CD1c-positive myeloid dendritic cell (primary cell): ENCODE measurements at regions not wholly inside any gene's neighbourhood (a gene's known extent, or its start where the extent isn't known, plus 50 kb on each side); places are given as distances from the start of the nearest gene placed in this dataset.

Experiments
- DNase-seq: peaks from one replicate; pipeline ENCODE4 v3.0.0-alpha.2; 2016; ENCODE audit errors: extremely low spot score

- DNase-seq, result no peak
These were observed 389.8 kb upstream of the AZI2 start for GRCh38 chr3:28738425-28738824.

DNA sequence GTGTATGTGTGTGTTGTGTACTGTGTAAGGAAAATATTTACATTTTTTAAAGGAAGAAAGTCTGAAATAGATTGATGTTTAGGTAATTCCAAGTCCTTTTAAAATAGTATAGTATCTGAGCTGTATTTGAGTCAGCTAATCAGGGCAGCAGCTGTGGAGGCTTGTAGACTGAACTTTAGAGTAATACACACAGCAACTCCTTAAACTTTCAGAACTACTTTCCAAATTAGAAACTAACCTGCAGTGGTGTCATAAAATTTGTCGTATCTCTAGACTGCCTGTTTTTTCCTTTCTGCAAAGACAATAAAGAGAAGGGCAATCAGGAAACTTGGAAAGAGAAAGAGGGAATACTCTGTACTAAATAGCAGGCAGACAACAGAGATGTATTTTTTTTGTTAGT is 391.0 kb upstream of the AZI2 start:
- no peak for DNase-seq

- no peak for DNase-seq
These were observed 394.6 kb upstream of the AZI2 start for GRCh38 chr3:28743271-28743670.

DNA sequence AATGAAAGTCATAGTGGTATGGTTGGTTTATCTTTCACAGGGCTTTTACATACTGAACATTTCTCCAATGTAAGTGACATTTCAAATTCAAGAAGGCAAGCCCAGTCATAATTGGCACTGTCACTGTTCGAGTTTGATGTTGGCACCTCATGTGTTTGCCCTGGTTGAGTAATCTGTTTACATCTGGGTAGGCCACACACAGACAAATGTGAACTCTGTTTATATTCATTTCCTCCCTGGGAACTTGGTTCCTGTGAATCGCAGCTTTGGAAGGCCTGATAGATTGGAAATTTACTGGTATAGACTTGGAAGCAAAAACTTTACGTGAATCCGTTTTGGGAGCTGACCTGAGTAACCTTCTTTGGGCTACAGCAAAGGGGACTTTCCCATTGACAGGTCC is 395.2 kb upstream of the AZI2 start:
- DNase-seq, result no peak

DNA sequence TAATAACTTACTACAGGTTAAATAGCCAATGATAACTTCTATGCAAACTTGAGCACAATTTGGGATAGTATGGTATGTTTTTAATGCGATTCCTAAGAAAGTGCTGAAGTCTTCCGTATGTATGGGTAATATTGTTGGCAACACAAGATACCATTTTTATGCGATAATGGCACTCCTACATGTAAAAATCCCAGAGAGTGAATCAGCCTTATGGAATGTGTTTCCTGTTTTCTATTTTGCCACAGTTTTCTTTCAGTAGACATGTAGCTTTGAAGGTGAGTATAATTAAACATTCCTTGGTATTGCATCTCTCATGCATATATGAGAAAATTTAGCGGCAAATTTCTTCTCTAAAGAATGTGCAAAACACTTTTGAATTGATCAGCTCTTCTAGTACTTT is 396.8 kb upstream of the AZI2 start:
- no peak for DNase-seq

DNA sequence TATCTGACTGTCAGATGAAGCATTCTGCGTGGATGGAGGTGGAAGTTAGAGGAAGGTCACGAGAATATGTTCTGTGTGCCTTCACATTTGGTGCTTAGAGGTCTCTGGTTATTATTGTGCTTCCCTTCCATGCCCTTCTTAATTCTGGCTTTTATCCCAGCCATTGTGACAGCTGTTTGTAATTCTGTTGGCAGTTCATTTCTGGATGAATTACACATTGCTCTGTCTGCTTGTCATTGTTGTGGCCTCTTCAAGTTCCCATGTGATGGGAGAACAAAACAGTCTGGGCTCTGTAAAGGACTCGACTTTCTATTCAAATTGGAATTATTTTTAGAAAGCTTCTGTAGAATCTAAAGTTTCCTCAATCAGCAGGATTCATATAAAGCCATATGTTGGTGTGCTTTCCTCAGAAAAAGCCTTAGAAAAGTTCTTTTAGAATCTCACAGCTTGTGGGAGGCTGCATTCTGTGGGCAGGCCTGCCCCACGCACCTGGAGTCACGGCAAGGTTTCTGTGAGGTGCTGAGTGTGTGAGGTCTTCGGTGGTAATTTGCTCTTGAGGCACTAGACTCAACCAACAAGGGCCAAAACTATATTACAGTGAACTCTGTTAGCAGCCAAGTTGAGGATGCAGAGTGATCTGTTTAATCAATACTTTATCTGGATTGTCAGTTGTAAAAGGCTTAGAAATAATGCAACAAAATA is 397.4 kb upstream of the AZI2 start:
- DNase-seq, result no peak

DNA sequence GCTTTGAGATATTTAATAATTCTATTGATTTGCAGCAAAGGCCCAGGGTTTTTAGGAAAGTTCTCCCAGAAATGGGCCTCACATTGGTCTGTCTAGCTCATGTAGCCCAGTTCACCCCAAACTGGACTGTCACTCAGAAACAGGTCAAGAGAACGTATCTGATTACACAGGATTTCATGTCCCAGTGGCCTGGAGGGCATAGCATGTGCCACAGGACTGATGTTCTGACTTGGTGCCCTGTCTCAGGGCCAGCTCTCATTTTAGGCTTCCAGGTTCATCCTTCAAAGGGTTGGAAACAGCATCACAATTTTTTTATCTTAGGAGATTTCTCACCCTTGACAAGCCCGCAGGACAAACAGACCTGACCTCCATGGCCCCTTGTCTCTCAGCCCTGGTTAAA is 398.4 kb upstream of the AZI2 start:
- DNase-seq, result no peak

DNA sequence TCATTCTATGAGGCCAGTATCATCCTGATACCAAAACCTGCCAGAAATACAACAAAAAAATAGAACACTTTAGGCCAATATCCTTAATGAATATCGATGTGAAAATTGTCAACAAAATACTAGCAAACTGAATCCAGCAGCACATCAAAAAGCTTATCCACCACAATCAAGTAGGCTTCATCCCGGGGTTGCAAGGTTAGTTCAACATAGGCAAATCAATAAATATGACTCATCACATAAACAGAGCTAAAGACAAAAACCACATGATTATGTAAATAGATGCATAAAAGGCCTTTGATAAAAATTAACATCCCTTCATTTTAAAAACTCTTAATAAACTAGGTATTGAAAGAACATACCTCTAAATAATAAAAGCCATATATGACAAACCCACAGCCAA is 403.2 kb upstream of the AZI2 start:
- DNase-seq, result no peak

DNA sequence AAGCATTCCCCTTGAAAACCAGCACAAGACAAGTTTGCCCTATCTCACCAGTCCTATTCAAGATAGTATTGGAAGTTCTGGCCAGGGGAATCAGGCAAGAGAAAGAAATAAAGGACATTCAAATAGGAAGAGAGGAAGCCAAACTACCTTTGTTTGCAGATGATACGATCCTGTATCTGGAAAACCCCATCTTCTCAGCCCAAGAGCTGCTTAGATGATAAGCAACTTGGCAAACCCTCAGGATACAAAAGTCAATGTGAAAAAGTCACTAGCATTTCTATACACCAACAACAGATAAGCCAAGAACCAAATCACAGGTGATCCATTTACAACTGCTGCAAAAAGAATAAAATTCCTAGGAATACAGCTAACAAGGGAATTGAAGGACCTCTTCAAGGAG is 403.7 kb upstream of the AZI2 start:
- no peak for DNase-seq

DNA sequence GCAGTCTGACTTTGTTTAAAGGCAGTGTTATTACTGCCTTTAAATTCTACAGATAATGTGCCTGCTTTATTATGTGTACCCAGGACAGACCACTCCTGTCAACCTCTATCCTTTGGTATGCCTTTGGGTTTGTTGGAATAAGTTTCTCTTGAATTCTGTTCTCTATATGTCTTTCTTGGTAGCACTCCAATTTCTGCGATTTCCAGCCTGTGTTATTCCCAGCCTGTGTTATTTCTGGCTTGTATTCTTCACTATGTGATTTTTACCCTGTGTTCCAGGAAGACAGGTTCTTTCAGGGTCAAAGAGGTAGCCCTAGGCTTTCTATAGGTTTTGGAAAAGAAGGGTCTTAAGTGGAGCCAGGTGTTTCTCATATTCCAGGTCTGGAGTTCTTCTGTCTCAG is 407.4 kb upstream of the AZI2 start:
- DNase-seq, result no peak

DNA sequence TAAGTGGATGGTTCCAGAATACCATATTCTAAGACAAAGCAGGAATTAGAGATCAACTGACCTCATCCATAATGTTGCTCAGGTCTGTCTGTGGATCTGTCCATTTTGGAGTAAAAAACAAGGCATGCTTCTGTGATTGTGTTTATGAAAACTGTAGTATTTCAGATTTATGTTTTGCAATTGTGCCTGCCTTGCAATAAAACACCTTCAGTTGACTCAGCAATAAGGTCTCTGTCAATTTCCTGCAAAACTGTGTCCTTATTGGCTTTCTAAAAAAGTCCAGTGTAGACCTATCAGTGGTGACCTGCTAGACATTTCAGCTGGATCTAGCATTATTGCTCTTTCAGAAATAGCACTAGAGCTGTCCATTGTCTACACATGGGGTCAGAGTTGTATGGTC is 409.5 kb upstream of the AZI2 start:
- no peak for DNase-seq

- no peak for DNase-seq
These were observed 412.8 kb upstream of the AZI2 start for GRCh38 chr3:28761375-28761774.

DNA sequence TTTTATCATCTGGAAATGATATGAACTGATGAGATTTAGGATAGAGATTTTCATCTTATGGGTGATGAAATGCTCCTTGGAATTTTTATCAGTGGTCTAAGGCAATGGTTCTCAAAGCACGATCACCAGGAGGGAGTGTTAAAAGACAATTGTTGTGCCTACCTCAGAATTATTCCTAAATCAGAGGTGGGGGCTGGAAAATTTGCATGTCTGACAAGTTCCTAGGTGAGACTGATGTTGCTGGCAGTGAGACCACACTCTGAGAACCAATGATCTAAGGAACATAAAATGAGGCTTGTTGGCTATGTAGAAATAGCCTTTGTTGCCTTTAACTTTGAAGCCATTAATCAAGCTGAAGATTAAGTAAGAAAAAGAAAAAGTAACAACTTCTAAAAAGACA is 416.6 kb upstream of the AZI2 start:
- DNase-seq, result no peak

GRCh38 chr3:28768439-28768838 is 419.8 kb upstream of the AZI2 start:
- no peak for DNase-seq

DNA sequence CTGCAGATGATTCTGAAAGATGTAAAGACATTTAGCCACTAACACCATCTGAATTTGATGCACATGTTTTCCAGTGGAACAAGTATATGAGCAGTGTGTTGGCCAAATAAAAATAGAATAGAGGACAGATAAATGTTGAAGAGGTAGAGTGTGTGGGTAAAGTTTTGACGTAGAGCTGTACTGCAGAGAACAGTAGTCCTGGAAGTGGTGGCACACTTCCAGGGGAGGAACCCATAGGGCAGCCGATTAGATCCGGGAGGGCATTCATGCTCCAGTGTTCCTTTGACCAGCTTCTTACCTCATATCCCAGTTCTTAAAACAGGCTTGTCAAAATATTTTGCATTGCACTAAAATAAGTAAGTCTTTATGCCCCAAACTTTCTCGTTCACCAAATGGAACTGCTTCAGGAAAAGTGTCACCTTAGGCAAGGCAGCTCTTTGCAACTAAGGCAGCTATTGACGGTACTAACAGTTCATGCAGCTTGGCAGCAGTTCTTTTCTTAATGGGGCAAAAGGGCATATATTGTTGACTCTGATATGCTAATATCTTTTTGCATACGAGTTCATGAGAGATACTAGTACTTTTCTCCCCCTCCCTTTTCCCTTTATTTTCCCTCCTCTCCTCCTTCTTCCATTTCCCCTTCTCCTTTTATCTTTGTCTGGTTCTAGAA is 429.3 kb upstream of the AZI2 start:
- DNase-seq, result no peak

DNA sequence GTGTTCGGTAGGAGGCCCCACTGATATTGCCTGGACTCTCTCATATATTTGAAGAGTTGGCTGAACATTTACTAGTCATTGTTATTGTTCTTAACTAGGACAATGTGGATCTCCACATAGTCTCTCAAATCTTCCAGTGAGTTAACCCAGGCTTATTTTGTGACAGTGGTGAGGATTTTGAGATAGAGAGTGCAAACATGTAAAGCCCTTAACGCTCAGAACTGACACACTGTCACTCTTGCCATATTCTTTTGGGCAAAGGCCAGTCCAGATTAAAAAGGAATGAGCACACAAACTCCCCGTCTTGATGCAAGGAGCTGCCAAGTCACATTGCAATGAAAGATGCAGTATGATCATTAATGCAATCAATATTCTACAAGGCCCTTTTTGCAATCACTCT is 431.9 kb upstream of the AZI2 start:
- DNase-seq, result no peak

- no peak for DNase-seq
These were observed 432.4 kb upstream of the AZI2 start for GRCh38 chr3:28781053-28781452.

DNA sequence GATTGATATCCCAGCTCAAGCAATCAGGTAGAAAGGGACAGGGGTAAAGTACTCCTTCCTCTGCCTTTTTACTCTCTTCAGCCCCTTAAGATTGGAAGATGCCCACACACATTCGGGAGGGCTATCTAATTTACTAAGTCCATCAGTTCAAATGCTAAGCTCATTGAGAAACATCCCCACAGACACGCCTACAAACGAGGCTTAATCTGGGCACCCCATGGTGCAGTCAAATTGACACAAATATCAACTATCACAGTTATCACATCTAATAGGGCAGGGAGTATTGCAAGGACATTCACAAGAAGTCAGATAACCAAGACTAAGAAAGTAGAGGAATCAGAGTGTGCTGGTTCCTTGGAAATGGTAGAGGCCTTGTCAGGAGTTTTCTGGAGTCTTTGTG is 437.8 kb upstream of the AZI2 start:
- DNase-seq, result no peak

DNA sequence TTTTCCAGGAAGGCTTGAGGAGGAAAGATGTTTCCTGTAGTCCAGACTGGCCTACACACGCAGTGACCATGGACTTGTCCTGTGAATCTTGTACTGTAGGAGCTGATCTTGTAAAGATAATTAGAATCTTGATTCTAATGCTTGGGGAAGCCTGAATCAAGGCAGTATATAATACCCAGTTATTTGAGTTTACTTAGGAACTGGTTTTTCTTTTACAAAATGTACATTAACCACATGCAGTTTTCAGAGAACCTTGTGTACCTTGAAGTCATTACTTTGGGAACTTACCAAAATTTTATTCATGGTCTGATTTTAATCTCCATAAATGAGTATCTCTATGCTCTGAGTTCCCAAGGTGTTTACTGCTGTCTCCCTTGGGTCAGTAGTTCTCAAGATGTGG is 439.9 kb upstream of the AZI2 start:
- DNase-seq, result no peak

- no peak for DNase-seq
These were observed 443.2 kb upstream of the AZI2 start for GRCh38 chr3:28791713-28792255.

- no peak for DNase-seq
These were observed 444.0 kb upstream of the AZI2 start for GRCh38 chr3:28792604-28793003.

DNA sequence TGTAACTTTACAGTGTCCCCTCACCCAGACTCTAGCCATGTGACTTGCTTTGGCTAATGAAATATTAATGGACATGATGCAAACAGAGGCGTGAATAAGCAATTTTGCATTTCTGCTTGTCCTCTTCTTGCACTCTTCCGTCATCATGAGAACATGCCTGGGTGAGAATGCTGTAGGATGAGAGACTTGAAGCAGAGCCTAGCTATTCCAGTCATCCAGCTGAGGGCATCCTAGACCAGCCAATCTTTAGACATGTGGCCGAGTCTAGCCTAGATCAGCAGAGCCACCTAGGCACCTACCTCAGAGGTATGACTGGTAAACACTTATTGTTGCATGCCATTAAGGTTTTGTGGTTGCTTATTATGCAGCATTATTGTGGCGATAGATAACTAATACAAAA is 450.5 kb upstream of the AZI2 start:
- no peak for DNase-seq

- DNase-seq, result no peak
These were observed 451.6 kb upstream of the AZI2 start for GRCh38 chr3:28800203-28800602.

DNA sequence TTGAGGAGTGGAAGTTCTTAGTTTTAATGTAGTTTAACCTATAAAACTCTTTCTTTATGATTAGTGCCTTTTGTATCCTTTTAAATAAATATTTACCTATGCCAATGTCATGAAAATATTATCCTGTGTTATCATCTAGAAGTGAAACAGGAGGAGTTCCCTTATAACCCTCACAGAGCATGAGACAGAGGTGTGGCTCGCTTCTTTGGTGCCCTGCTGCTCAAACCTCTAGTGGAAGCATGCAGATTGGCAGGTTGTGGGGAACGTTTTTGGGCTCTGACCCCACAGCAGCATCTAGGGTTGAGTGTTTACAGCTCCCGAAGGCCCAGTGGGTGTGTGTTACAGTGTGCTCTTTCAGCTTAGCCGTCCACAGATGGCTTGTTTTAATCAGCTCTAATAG is 459.4 kb upstream of the AZI2 start:
- DNase-seq, result no peak
